MM.1S (cell line): ENCODE measurements at regions not wholly inside any gene's neighbourhood (a gene's known extent, or its start where the extent isn't known, plus 50 kb on each side); places are given as distances from the start of the nearest gene placed in this dataset.
A peak's percentile ranks its signal among the peaks of the same experiment; 100 is the strongest.

Experiments
- EZH2 ChIP-seq: fragments of 300-600 bp; sonication (generic); optimal IDR thresholded peaks from 2 replicates; pipeline ENCODE3; 2017; ENCODE audit warnings: low read depth, mild to moderate bottlenecking, antibody characterized with exemption, low read length, mixed read lengths
- EZH2phosphoT487 ChIP-seq: fragments of 300-600 bp; sonication (generic); IDR thresholded peaks from 2 replicates; pipeline ENCODE4 v1.6.1; 2018; ENCODE audit warnings: antibody characterized with exemption, low read length
- TF ChIP-seq, protein P1 (sequence below): fragments of 300-600 bp; sonication (generic); IDR thresholded peaks from 2 replicates; pipeline ENCODE4 v1.5.1; 2016; ENCODE audit warnings: antibody characterized with exemption, low read length, mixed read lengths

DNA sequence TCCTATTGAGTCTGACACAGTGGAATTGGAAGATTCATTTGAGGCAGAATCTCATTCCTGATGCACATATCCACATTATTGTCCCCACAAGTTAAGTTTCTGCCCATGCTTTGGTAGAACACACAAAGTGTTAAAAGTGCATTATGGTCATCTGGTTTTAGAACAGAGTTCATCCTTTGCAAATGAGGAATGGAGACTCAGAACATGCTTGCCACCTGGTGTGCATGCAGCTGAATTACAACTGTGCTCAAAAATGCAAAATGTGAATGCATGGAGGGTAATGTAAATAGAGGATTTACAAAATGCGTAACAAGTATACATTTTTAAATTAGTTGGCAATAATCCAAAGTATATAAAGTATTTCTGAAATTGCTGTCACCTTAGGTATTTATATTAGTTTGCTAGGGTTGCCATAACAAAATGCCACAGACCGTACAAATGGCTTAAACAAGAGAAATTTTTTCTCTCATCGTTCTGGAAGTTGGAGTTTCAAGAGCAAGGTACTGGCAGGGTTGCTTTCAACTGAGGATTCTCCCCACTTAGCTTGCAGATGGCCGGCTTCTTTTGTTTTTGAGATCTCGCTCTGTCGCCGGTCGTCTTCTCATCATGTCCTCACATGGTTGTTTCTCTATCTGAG, 671.1 kb downstream of the TAF11L14 start:
- TF ChIP-seq, protein P1, sequence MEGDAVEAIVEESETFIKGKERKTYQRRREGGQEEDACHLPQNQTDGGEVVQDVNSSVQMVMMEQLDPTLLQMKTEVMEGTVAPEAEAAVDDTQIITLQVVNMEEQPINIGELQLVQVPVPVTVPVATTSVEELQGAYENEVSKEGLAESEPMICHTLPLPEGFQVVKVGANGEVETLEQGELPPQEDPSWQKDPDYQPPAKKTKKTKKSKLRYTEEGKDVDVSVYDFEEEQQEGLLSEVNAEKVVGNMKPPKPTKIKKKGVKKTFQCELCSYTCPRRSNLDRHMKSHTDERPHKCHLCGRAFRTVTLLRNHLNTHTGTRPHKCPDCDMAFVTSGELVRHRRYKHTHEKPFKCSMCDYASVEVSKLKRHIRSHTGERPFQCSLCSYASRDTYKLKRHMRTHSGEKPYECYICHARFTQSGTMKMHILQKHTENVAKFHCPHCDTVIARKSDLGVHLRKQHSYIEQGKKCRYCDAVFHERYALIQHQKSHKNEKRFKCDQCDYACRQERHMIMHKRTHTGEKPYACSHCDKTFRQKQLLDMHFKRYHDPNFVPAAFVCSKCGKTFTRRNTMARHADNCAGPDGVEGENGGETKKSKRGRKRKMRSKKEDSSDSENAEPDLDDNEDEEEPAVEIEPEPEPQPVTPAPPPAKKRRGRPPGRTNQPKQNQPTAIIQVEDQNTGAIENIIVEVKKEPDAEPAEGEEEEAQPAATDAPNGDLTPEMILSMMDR = peak; percentile 84
- TF ChIP-seq EZH2 (no peak), EZH2phosphoT487 (no peak)
